Fibroblast of skin of right biceps (primary cell): ENCODE measurements at regions not wholly inside any gene's neighbourhood (a gene's known extent, or its start where the extent isn't known, plus 50 kb on each side); places are given as distances from the start of the nearest gene placed in this dataset.

Experiments
- DNase-seq: peaks from one replicate; pipeline ENCODE4 v3.0.0-alpha.2; 2013

DNA sequence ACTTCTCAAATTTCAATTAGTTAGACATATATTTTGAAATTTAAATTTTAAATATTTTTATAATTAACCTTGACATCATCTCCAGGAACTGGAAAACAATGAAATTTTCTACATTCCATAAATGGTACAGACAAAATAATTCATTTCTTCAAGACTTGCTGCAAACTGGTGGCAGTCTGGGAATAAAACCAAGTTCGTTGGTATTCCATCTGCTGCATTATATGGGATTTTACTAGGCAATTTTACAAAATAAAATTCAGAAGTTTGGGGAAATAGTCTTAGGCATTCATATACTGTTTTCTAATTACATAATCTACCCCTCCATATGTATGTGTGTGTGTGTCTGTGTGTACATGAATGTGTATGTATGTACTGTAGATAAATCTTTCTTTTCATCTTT, 984.6 kb upstream of the KCND2 start:
- no peak for DNase-seq

DNA sequence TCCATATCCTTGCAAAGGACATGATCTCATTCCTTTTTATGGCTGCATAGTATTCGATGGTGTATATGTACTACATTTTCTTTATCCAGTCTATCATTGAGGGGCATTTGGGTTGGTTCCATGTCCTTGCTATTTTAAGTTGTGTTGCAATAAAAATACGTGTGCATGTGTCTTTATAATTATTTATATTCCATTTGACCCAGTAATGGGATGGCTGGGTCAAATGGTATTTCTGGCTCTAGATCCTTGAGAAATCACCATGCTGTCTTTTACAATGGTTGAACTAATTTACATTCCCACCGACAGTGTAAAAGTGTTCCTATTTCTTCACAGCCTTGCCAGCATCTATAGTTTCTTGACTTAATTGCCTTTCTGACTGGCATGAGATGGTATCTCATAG, 972.6 kb upstream of the KCND2 start:
- peak; percentile 1 for DNase-seq

DNA sequence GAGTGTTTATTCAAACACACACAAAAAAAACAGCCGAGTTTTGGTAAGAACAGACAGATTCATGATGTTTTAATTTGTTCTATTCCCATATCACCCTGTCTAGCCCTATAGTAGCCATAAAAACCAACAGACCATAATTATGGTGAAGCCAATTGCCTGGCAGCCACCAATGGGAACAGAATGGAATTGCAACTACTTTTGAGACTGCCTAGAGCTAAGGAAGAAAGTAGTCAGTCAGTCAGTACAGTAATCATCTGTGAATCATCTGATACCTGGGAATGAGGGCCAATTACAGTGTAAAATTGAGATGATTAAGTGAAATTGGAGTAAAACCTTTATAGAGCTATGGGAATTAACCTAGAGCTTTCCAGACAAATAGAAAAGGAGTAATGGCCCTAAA, 952.7 kb upstream of the KCND2 start:
- no peak for DNase-seq

DNA sequence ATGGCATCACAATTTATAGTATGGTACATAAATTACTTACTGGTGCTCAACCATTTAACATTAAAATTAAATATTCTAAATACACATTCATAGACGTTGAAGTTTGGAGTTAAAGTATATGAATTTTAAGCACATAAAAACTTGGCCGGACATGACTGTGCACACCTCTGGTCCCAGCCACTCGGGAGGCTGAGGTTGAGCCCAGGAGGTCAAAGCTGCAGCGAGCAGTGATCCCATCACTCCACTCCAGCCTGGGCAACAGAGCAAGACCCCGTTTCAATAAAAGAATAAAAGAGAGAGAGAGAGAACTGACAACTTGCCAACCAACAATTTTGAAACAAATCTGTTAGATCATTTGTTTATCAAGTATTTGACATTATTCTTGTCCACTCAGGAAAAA, 943.3 kb upstream of the KCND2 start:
- no peak for DNase-seq

DNA sequence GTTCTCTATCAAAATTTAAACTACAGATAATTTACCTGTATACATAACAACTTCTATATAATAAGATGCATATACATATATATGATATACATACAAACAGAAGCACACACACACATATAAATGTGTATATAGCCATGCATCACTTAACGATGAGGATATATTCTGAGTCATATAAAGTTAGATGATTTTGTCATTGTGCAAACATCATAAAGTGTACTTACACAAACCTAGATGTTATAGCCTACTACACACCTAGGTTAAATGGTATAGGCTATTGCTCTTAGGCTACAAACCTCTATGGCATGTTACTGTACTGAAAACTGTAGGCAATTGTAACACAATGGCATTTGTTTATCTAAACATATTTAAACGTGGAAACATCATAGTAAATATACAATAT, 937.6 kb upstream of the KCND2 start:
- no peak for DNase-seq

DNA sequence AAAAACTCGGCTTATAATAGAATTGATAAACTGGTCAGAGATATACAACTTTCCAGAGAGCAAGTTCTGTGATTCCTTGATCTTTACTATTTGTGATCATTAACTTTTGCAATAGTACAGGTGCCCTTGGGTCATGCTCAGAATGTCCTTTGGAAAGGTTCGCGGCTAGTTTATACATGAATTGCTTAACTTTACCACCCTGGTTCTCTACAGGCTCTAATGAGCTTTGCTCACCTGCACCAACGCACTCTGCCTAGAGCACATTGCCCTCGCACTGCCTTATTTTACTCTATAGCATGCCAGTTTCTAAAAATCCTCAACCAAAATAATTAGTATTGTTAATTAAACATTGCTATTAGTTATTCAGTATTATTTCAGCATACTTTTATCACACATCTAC, 931.2 kb upstream of the KCND2 start:
- DNase-seq: no peak

DNA sequence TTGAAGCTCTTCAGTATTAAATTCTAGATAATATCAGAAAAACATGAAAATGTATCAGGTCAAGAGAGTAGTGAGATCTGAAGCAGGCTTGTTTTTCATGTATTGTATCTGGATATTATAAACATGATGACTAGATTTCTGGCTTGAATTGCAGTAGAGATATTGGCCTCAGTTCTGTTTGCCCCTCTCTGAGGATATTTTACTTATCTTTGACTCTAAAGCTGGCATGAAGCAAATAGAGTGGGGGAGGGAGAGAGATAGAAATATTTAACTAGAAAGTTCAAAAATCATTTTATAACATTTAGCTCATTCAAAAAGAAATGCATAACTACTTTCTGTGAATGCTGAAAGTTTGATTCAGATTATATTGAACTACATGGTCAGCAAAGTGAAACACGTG, 929.7 kb upstream of the KCND2 start:
- DNase-seq: no peak

DNA sequence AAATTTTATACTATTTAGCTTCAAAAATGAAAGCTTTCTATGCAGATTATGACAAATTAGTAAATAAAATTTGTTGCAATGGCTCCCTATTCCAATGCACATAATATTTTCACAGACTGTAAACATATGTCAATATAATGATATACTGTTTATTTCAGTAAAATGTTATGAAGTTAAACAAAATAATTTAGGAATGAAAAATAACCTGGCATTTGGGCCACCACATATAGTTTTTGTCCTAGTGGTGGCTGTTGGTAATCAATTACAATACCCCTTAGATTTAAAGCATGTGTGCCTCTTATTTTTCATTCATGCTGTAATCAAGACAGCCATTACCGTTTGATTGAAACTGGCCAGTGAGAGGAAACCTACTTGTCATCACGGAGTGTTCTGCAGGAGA, 928.5 kb upstream of the KCND2 start:
- no peak for DNase-seq

DNA sequence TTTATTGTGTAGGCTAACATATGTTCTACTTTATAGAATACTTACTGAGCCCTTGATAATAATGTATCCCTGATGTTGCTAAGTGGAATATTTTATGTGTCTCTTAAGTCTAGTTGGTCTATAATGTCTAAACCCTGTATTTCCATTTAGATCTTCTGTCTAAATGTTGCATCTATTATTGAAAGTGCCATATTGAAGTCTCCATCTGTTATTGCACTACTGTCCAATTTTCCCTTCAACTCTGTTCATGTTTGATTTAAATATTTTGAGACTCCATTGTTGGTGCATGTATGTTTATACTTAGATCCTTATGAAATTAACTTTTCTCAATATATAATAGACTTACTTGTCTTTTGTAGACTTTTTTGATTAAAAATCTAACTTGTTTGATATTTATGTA, 924.5 kb upstream of the KCND2 start:
- no peak for DNase-seq

DNA sequence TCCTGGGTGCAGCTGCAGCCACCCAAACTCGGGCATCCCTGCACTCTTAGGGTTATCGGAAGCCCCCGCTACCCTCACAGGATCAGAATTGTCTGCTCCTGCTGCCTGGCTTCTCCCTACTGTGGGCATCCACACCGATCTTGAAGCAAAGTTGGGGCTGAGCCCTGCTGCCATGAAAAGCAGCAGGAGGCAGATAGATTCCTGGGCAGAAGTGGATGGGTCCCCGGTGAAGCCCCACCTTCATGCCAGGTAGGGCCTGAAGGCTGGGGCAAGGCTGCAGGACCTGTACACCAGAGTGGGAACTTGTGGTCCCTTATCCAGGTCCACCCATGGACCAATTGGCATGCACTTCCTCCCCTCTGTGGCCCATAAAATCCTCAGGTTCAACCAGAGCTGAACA, 922.6 kb upstream of the KCND2 start:
- no peak for DNase-seq

DNA sequence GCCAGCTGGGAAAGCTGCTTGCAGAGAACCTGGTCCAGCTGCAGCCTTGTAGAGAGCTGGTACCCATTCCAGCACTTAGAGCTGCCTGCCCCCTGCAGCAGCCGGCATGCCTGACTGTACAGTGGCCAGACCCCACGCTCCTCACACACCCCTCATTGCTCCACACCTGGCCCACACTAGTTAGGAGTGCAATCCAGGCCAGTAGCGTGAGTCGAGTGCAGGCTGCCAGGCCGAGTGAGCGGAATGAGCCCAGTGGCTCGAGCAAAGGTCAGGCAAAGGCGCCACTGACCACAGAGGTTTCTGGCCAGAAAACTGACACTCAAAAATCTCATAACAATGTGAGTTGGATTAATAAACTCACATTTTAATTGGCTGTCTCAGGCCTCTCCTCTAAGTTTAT, 921.7 kb upstream of the KCND2 start:
- no peak for DNase-seq

DNA sequence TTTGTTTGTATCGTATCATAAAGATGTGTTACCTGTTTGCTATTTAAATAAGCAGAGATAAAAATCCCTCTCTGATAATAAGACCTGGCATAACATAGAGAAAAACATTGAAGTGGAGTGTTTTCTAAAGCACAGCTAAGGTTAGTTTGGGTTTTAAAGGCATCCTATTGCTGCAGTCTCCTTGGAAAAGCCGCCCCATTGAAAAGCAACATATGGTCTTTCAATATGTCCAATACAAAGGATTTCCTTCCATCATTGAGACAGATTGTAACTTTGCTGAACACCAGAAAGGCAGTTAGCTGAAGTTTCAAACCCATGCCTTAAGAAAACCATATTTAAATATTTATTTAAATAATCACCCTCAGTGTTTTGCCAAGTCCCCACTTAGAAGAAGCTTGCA, 898.5 kb upstream of the KCND2 start:
- DNase-seq: no peak

DNA sequence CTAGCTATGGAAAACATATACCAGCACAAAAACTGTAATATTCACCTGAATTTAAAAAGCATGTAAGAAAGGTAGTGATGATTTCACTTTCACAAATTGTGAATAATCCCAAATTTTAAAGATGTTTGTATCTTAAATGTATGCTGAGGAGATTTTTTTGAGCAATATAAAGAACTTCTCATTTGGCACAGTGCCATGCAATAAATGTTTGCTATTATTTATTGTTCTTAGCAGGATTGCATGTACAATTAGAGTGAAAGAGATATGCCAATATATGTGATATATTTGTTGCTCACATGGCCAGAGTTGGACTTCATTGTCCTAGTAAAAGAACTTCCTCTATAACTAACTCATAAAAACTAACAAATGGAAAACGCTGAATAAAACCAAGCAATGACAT, 895.1 kb upstream of the KCND2 start:
- no peak for DNase-seq

DNA sequence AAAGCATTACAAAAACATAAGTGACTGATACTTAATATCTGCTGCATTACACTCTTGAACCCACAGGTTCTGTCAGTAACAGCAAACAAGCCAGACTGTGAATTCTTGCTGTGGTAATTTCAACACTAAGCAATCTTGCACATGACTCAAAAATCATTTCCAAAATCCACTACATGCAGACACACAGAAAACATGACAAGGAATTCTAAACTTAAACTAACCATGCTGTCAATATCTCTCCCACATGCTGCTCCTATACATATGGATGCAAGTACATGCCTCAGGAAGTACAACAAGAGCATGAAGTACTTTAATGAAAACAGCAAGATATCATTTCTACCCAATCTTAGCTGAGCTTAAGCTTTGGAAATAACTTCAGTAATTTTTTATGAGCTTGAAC, 890.2 kb upstream of the KCND2 start:
- no peak for DNase-seq

DNA sequence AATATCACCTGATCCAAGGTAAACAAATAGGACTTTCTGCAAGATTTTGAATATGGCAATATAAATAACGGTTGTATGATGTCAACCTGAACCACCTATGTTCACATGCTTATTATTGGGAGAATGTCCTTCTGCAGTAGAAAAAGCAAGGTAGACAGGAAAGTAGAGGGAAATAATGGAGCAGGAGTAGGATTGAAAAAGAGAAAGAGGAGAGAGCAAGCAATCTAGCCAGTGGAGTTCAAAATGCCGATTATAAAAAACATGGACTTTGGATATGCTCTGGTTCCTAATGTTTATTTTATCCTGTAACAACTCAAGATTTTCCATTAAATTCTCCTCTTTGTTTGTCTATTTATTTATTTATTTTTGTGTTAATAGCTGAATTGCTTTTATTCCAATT, 878.0 kb upstream of the KCND2 start:
- DNase-seq: no peak

DNA sequence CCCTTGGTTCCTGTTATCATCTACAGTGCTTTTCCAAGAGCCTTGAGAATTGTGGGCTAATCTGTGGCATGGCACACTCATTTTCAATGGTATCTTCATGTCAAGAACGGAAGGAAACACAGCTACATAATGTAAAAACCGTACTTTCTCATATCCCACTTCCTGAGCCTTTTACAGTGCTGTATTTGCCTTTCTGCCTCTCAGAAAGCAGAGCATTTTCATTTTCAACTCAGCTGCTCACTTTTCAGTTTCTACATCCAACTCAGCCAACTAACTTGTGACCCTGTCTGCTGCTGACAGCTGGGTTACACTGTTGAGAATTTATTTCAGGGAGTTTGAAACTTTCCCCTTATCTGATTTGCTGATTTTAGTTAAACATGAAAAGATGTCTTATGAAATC, 875.8 kb upstream of the KCND2 start:
- DNase-seq: no peak

DNA sequence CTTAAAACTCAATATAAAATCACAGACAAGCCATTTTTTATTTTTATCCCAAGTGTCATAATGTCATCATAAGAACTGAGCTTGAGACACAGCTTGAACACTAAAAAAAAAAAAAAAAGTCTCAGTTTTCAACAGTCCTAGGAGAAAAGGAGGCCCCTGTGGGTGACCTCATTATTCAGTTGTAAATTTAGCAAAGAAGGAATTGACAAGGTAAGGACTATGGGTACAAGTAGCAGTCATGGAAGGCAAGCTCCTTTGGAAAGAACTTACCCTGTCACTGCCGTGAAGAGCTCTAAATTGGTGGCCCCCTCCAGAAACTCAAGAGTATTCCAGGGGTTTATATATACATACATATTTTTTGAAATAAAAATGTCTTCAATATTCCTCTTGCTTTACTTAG, 864.4 kb upstream of the KCND2 start:
- DNase-seq: no peak

DNA sequence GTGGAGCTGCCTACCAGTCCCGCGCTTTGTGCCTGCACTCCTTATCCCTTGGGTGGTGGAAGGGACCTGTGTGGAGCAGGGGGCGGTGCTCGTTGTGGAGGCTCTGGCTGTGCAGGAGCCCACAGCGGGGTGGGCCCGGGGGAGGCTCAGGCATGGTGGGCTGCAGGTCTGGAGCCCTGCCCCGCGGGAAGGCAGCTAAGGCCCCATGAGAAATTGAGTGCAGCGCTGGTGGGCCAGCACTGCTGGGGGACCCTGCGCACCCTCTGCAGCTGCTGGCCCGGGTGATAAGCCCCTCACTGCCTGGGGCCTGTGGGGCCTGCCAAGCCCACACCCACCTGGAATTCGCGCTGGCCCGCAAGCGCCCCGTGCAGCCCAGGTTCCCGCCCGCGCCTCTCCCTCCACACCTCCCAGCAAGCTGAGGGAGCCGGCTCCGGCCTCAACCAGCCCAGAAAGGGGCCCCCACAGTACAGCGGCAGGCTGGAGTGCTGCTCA, 859.6 kb upstream of the KCND2 start:
- DNase-seq: no peak

DNA sequence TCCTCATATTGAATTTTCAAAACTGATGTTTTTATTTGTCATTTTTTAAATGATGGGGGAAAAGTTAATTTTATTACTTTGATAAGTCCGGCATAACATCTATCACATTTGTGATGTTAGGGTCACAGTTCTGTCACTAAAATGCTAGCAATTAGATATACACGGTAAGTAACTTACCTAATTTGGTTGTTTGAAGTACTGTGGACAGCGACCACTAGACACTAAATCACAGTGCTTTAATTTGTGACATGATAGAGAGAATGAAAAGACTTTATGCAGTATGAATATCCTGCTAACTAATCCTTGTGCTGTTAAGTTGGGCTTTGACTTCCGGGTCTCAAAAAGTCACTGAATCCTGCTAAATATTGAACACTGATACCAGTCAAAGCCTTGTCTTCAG, 857.3 kb upstream of the KCND2 start:
- no peak for DNase-seq

DNA sequence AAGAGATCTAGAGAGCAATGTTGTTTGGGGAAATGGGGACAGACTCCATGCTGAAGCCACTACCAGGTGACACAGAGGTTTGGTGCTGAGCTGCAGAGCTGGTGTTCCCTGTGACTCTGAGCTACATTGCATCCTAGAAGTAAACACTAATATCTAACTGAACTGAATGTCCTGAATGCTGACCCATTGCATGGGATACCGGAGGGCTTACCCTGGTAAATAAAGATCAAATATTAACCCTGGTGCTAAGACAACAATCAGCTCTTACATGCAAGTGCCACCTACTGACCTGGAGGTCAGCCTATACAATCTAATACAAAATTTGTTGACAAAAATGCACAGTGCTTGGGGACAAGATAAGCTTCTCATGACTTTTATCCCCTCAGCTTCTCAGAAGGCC, 851.3 kb upstream of the KCND2 start:
- no peak for DNase-seq

DNA sequence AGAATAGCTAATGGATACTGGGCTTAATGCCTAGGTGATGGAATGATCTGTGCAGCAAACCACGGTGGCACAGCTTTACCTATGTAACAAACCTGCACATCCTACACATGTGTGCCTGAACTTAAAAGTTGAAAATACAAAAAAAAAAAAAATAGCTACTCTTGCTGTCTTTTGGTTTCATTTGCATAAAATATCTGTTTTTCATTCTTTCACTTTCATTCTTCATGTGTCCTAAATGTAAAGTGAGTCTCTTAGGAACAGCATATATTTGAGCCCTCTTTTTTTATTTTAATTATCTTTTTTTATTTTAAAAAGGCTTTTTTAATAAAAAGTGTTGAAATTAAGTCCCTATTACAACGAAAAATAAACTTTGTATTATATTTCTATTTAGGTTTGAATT, 836.1 kb upstream of the KCND2 start:
- no peak for DNase-seq

DNA sequence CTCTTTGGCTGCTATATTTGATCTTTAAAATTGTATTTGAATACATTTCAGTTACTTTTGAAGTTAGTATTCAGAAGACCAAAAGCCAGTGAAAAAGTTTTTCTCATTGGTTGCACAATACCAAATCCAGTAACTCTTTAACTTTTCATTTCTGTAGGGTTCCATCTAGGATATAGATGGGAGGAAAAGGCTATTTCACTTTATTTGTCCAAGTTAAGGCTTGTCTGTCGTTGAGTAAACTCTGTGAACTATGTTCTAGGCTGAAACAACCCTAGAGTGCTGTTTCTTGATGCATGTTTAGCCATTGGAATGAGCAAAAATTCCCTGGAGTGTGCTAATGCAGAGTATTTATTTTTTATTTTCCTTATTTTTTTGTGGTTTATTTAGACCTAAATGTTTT, 834.7 kb upstream of the KCND2 start:
- no peak for DNase-seq

DNA sequence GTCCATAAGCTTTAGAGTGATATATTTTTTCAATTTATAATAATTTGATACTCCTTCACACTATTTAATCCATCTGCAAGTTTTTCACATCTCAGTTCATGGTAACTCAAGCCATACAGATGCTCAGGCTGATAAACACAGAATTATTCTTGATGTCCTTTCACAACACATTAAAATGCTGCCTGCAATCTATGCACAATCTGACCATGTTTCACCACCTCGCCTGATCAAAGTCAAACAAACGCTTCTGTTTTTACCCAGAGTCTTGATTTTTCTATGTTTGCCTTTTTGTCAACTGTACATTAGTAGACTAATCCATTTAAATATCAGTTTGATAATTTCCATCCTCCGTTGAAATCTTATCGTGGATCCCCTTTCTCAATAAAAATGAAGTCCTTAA, 833.8 kb upstream of the KCND2 start:
- DNase-seq: no peak

DNA sequence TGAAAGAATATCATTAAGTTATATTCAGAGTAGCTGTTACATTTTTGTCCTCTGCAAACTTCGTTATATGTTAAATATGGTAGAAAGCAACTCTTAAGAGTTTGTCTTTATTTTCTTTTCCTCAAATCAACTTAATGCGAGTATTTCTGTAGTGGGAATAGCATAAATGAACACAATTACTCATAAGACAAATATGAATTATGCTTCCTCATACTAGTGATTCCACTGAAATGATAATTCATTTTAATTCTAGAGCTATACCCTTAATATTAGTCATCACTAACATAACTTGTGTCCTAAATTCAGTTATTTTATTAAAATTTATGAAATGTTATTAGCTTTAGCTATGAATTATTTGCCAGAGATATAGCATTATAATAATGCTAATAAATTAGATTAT, 820.6 kb upstream of the KCND2 start:
- DNase-seq: peak; percentile 16

DNA sequence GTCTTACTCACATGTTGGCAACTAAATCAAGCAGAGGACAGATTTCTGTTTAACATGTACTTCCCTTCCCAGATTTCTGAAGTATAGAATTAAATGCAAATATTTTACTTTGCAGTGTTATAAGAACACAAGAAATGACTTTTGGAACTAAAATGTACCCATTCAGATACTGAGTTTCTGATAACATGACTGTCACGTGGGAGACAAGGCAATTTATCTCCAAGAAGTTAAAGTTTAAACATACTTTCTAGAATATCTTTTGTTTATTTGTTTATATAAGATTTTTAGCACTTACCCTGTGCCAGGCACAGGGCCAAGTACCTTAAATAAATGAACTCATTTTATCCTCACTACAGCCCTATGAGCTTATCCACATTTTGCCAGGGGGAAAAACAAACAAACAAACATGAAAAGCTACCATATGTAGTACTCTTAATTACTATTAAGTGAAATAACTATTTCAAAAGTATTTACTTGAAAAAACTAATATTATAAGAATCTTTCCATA, 807.1 kb upstream of the KCND2 start:
- no peak for DNase-seq

DNA sequence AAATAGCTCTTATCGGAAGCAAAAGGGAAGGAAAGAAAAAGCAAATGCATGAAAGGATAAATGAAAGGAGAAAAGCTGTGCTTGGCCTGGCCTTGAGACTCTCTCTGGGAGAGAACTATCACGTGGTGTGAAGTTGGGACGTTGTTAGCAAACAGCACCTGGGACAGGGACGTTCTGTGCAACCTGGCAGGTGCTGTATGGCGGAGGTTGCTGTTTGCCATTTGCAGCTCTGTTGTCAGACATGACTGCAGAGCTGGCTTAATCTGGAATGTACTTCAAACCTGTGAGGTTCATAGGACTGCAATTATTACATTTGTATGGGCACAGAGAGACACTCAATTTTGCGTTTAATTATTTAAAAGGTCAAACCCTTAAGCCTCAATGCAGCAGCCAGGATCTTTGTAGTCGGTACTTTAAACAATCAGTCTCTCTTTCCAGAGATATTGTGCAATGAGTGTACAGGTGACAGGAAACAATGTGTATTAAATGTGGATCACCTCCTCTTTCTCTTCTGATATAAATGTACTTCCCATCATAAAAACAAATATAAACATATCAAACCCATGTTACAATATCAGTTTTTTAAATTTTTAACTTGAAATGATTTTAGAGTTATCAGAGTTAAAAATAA, 800.5 kb upstream of the KCND2 start:
- no peak for DNase-seq
